CD14-positive monocyte (primary cell): ENCODE measurements at regions not wholly inside any gene's neighbourhood (a gene's known extent, or its start where the extent isn't known, plus 50 kb on each side); places are given as distances from the start of the nearest gene placed in this dataset.

Experiments
- DNase-seq, 3 donors: peaks; one replicate each; pipeline ENCODE4 v3.0.0-alpha.2; 2011 to 2022
- H2AFZ ChIP-seq: 2 replicates; pipeline ENCODE4 v1.6.0; 2012; ENCODE audit warnings: mild to moderate bottlenecking, low read depth, low read length, inconsistent platforms; ENCODE audit not compliant: insufficient read depth, poor library complexity, severe bottlenecking
- H3K27ac ChIP-seq, 2 donors: 1 replicate in 1 of 2; 2 replicates in 1 of 2; pipeline ENCODE4 v1.5.1; 2012 to 2013; ENCODE audit warnings: low read length in 2 of 2, control low read depth in 1 of 2, inconsistent platforms in 1 of 2, low read depth in 1 of 2, mild to moderate bottlenecking in 1 of 2
- H3K27me3 ChIP-seq, 2 donors: one replicate each; pipeline versions ENCODE4 v1.6.0 to v1.6.1; 2011 to 2013; ENCODE audit warnings: low read length in 2 of 2; ENCODE audit not compliant: control insufficient read depth in 2 of 2, insufficient read depth in 2 of 2
- H3K36me3 ChIP-seq, 2 donors: replicated peaks in 1 of 2; 1 replicate in 1 of 2; 2 replicates in 1 of 2; pipeline versions ENCODE4 v1.5.1 to v1.6.1; 2012 to 2013; ENCODE audit warnings: low read length in 2 of 2, control low read depth in 1 of 2, inconsistent platforms in 1 of 2, mild to moderate bottlenecking in 1 of 2; ENCODE audit not compliant: insufficient read depth in 2 of 2, control insufficient read depth in 1 of 2
- H3K4me1 ChIP-seq, 2 donors: 1 replicate in 1 of 2; 2 replicates in 1 of 2; pipeline versions ENCODE4 v1.5.1 to v1.6.1; 2012 to 2013; ENCODE audit warnings: low read length in 2 of 2, control low read depth in 1 of 2, inconsistent platforms in 1 of 2, mild to moderate bottlenecking in 1 of 2, moderate library complexity in 1 of 2; ENCODE audit not compliant: insufficient read depth in 2 of 2, control insufficient read depth in 1 of 2
- H3K4me2 ChIP-seq: replicated peaks from 2 replicates; pipeline ENCODE3; 2012; ENCODE audit warnings: low read length, moderate library complexity, mild to moderate bottlenecking; ENCODE audit not compliant: poor library complexity, severe bottlenecking; ENCODE audit errors: extremely low read depth
- H3K4me3 ChIP-seq, 3 experiments: fragments of 200-600 bp in 1 of 3; sonication (generic) in 1 of 3; replicated peaks in 1 of 3; 1 replicate in 2 of 3; 2 replicates in 1 of 3; pipeline ENCODE4 v1.5.1; 2011 to 2013; ENCODE audit warnings: low read length in 3 of 3, mild to moderate bottlenecking in 3 of 3, control low read depth in 2 of 3, low read depth in 2 of 3, inconsistent platforms in 1 of 3, moderate library complexity in 1 of 3
- H3K79me2 ChIP-seq: 2 replicates; pipeline ENCODE4 v1.6.0; 2012; ENCODE audit warnings: mild to moderate bottlenecking, control low read depth, inconsistent platforms, low read length, moderate library complexity; ENCODE audit not compliant: insufficient read depth
- H3K9ac ChIP-seq: 2 replicates; pipeline ENCODE4 v1.6.0; 2017; ENCODE audit warnings: low read length, mild to moderate bottlenecking; ENCODE audit not compliant: insufficient read depth, poor library complexity, severe bottlenecking
- H3K9me3 ChIP-seq, 2 donors: replicated peaks in 1 of 2; 1 replicate in 1 of 2; 2 replicates in 1 of 2; pipeline versions ENCODE4 v1.5.1 to v1.6.1; 2012 to 2013; ENCODE audit warnings: low read length in 2 of 2, control low read depth in 1 of 2; ENCODE audit not compliant: control insufficient read depth in 1 of 2, insufficient read depth in 1 of 2
- H4K20me1 ChIP-seq: 2 replicates; pipeline ENCODE4 v1.6.0; 2012; ENCODE audit warnings: mild to moderate bottlenecking, low read length, control low read depth, moderate library complexity; ENCODE audit not compliant: insufficient read depth
- H3K27ac Mint-ChIP-seq, 7 donors: one replicate each; pipeline ENCODE4 v1.8.0; 2020; ENCODE audit warnings: mild to moderate bottlenecking in 7 of 7, mixed read lengths in 7 of 7, moderate library complexity in 6 of 7, inconsistent platforms in 2 of 7
- H3K27me3 Mint-ChIP-seq, 3 donors: one replicate each; pipeline ENCODE4 v1.8.0; 2021 to 2022; ENCODE audit warnings: low read depth in 3 of 3, mild to moderate bottlenecking in 3 of 3, mixed read lengths in 3 of 3, moderate library complexity in 3 of 3, inconsistent platforms in 1 of 3
- H3K36me3 Mint-ChIP-seq, 2 donors: one replicate each; pipeline ENCODE4 v1.8.0; 2020; ENCODE audit warnings: mixed read lengths in 2 of 2, inconsistent platforms in 1 of 2, mild to moderate bottlenecking in 1 of 2
- H3K4me1 Mint-ChIP-seq: one replicate; pipeline ENCODE4 v1.8.0; 2020; ENCODE audit warnings: mild to moderate bottlenecking, mixed read lengths
- H3K4me3 Mint-ChIP-seq, 2 donors: one replicate each; pipeline ENCODE4 v1.8.0; 2020; ENCODE audit warnings: mild to moderate bottlenecking in 2 of 2, mixed read lengths in 2 of 2, moderate library complexity in 1 of 2
- H3K9me3 Mint-ChIP-seq, 7 donors: one replicate each; pipeline ENCODE4 v1.8.0; 2020 to 2022; ENCODE audit warnings: mixed read lengths in 7 of 7, mild to moderate bottlenecking in 6 of 7, moderate library complexity in 6 of 7, inconsistent platforms in 2 of 7
- CTCF ChIP-seq: fragments of 200-600 bp; IDR thresholded peaks from one replicate; pipeline ENCODE4 v1.8.0; 2022; ENCODE audit warnings: antibody characterized with exemption, mild to moderate bottlenecking
- WGBS: methylation state at CpG from one replicate; pipeline ENCODE4 v1.1.5; 2013; ENCODE audit warnings: missing lambda C conversion rate; ENCODE audit not compliant: insufficient coverage; 5-methylcytosine and 5-hydroxymethylcytosine counted together
- intact Hi-C, 2 donors: fragments of 100-400 bp; cut with micrococcal nuclease; formaldehyde crosslinking; loops; one replicate each; pipeline versions ENCODE4 v1.15.0 to v1.15.1; 2023

DNA sequence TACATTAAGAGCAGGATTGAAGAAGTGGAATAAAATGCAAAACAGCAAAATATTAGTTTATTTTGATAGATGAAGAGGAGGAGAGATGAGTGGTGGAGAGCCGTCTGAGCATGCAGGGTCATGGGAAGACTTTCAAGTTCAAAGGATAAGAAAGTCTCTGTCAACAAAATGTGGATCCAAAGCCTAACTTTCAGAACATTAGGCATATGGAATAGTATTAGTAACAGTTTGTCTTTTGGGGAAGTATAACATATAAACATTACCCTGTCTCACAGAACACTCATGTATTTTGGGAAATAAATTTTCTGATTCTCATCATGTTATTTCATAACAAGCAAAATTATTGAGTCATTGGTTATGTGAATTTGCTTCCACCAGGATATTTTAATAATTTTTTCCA lies 104.3 kb upstream of the CEP126 start:
- no peak overlapping the region for H3K4me2 ChIP-seq
- H3K4me3 Mint-ChIP-seq = no peak overlapping the region
- WGBS = no CpG with 5 or more reads among the region's 1 CpG
- H3K4me1 ChIP-seq = no peaks in the 10 kb centered on the region
- H3K4me3 ChIP-seq = no peak overlapping the region
- H3K36me3 ChIP-seq = no peaks in the 10 kb centered on the region
- no peaks in the 10 kb centered on the region for H3K4me1 Mint-ChIP-seq
- no peak overlapping the region for H3K9ac ChIP-seq
- H3K27ac Mint-ChIP-seq = no peak overlapping the region
- DNase-seq = no peak
- intact Hi-C loops = no loop called here
- H3K79me2 ChIP-seq = no peaks in the 10 kb centered on the region
- no peaks in the 10 kb centered on the region for H3K27me3 Mint-ChIP-seq
- H3K27me3 ChIP-seq = no peaks in the 10 kb centered on the region
- H3K9me3 ChIP-seq = no peaks in the 10 kb centered on the region
- no peaks in the 10 kb centered on the region for H3K36me3 Mint-ChIP-seq
- peaks cover 0 to 7% (median 2%) of the 10 kb centered on the region in 7 donors for H3K9me3 Mint-ChIP-seq
- no peak overlapping the region for H3K27ac ChIP-seq
- H4K20me1 ChIP-seq = no peaks in the 10 kb centered on the region
- TF ChIP-seq CTCF = no peak
- H2AFZ ChIP-seq = no peak overlapping the region

DNA sequence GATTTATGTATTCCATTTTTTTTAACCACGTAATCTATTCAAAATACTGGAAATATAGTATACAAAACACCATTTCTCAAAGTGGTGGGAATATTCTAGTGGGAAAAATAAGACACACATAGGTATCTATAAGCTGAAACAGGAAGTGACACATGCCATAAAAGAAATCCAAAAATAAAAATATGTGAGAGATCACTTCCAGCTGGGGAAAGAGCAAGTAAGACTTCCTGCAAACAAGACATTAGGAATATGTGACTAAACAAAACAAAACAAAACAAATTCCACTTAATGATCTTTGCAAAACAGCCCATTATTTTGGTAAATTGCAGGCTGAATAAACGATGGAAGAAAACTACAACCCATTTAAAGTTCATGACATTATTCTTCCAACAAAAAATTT lies 107.3 kb upstream of the CEP126 start:
- H3K36me3 ChIP-seq = no peaks in the 10 kb centered on the region
- H3K27me3 ChIP-seq = no peaks in the 10 kb centered on the region
- Mint-ChIP-seq H3K27me3 (peaks cover 0 to 2% (median 0%) of the 10 kb centered on the region in 3 donors), H3K4me3 (no peak overlapping the region), H3K9me3 (peaks cover 0 to 6% (median 2%) of the 10 kb centered on the region in 7 donors), H3K27ac (no peak overlapping the region), H3K4me1 (no peaks in the 10 kb centered on the region), H3K36me3 (no peaks in the 10 kb centered on the region)
- H2AFZ ChIP-seq = no peak overlapping the region
- DNase-seq = no peak
- no peaks in the 10 kb centered on the region for H3K4me1 ChIP-seq
- H3K9me3 ChIP-seq = no peaks in the 10 kb centered on the region
- H3K9ac ChIP-seq = no peak overlapping the region
- H3K4me3 ChIP-seq = no peak overlapping the region
- H3K4me2 ChIP-seq = no peak overlapping the region
- no peak overlapping the region for H3K27ac ChIP-seq
- H3K79me2 ChIP-seq = no peaks in the 10 kb centered on the region
- TF ChIP-seq CTCF = no peak
- no CpG with 5 or more reads among the region's 2 CpGs for WGBS
- no peaks in the 10 kb centered on the region for H4K20me1 ChIP-seq
- intact Hi-C loops = no loop called here
